GM18511 (cell line): ENCODE measurements at regions not wholly inside any gene's neighbourhood (a gene's known extent, or its start where the extent isn't known, plus 50 kb on each side); places are given as distances from the start of the nearest gene placed in this dataset.

ENCODE experiments used
- ATAC-seq: cut with Tn5 transposase; IDR thresholded peaks from one replicate; pipeline ENCODE4 v1.9.1; 2021; ENCODE audit warnings: mild to moderate bottlenecking, moderate library complexity; ENCODE audit not compliant: unreplicated experiment

DNA sequence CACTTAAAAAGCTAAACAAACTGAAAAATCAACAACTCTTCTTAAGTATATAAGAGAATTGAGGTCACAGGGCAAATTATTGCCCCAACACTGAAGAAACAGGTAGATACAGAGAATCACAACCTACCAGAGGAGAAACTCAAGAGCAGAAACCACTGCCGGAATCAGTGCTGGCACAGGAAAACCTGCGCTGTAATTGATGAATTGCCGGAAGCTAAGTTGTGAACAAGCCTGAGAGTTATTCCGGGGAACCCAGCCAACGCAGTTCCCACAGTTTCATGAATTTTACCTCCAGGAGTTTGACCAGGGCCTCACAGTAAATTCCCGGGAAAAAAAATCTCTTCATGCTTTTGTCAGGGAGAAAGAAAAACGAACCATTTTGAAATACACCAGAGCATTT lies 657.1 kb upstream of the BRINP3 start:
- no peak for ATAC-seq

DNA sequence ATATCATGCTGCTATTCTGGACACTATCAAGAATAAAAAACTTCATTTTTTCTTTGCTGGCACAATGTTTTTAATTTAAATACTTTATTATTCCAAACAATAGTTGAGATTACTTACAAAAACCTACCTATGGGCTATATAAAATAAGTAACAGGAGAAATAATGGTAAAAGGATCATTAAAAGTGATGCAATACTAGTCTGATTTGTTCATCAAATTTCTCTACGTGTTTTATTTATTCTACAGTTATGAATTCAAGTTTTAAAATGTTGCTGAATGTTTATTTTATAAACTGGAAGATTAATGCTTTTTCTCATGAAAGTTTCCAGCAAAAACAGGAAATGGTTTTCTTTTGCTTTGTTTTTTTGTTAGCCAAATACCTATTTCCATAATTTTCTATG lies 662.4 kb upstream of the BRINP3 start:
- ATAC-seq, result no peak

DNA sequence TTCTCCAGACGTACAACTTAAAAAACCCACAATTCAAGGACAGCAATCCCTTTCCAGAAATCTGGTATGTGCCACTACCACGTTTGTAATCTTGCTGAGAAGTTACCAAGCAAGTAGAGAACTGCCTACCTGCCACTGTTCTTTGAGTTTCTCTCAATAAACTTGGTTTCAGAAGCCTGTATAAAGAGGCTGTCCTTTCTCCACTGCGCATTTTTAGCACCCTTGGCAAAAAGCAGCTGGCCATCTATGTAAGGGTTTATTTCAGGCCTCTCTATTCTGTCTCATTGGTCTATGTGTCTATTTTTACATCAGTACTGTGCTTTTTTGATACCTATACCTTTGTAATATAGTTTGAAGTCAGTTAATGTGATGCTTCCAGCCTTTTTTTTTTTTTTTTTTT lies 665.1 kb upstream of the BRINP3 start:
- no peak for ATAC-seq

DNA sequence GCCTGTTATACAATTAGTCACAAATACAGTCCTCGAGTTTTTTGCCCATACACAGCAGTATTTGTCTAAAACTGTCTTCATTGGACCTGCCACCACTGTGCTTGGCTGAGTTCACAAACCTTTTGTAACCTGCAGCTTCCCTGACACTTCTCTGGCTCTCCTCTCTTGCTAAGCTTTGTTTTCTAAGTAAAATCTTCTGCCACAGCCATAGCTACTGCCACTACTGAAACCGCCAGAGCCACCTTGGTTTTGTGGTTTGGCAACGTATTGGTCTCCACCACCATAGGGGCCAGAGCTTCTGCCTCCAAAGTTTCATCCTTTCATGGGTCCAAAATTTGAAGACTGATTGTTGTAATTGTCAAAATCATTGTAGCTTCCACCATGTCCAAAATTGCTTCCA lies 668.2 kb upstream of the BRINP3 start:
- no peak for ATAC-seq

- no peak for ATAC-seq
Observed at GRCh38 chr1:191151321-191151807, 673.7 kb upstream of the BRINP3 start.

- ATAC-seq, result no peak
Observed at GRCh38 chr1:191152776-191153175, 675.1 kb upstream of the BRINP3 start.

DNA sequence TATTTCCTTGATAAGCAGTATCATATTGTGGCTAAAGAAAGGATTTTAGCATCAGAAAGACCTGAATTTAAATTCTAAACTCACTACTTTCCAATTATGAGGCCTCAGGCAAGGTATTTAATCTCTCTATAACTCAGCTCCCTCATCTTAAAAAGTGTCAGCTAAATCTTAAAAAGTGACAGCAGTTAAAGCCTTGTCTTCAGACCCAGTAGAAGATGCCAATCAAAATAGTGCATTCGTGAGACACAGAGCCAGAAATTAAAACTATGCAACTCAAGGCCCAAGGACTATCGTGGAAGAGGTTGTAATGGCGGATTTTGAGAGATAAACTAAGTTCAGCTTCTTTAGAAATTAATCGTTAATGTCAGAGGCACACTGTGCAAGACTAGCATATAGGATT lies 677.5 kb upstream of the BRINP3 start:
- no peak for ATAC-seq

GRCh38 chr1:191160837-191161236 lies 683.2 kb upstream of the BRINP3 start:
- ATAC-seq, result no peak

- no peak for ATAC-seq
Observed at GRCh38 chr1:191162762-191163161, 685.1 kb upstream of the BRINP3 start.

- ATAC-seq, result no peak
Observed at GRCh38 chr1:191163621-191164020, 686.0 kb upstream of the BRINP3 start.

- peak; percentile 98 for ATAC-seq
Observed at GRCh38 chr1:191174298-191174697, 696.6 kb upstream of the BRINP3 start.

- no peak for ATAC-seq
Observed at GRCh38 chr1:191176131-191176530, 698.5 kb upstream of the BRINP3 start.

DNA sequence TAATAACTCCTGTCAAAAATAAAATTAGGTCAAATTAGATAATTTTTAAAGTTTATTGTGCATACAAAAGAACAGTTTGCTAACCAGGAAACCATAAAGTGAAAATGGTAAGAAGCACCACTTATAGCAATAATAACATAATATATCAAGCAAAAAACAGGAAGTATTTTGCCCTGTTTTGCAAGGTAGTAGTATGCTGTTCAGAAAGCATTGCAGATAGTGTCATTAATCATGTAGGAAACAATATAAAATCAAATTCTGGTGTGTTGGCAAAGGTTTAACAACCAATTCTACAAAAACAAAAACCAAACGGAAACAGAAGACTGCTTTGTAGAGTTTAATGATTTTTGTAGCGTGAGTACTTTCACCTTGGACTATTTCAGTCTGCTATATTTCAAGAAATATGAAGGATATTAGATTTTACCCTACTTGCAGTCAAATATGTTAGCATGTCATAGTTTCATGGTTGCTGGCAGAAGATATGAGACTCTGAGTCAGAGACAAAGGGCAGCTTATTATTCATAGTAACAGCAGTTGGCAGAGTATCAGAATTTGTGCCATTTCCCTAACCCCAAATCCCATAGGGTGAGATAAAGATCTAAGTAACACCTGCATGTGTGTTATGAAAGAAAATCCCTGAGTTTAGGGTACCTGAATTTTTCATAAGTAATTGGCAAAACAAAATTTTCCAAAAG lies 729.0 kb upstream of the BRINP3 start:
- ATAC-seq, result peak; percentile 49

GRCh38 chr1:191222206-191222605 lies 744.5 kb upstream of the BRINP3 start:
- no peak for ATAC-seq

DNA sequence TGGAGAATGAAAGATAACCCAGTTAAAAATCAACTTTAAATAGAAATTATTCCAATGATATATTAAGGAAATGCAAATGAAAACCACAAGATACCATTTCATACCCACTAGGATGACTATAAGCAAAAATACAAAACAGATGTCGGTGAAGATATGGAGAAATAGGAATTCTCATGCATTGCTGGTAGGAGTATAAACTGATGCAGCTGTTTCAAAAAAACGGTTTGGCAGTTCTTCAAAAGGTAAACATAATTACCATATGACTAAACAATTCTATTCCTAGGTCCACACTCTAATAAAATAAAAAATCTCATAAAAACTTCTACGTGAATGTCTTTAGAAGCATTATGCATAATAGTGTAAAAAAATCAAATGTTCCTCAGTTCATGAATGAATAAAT lies 763.3 kb upstream of the BRINP3 start:
- ATAC-seq, result no peak

- no peak for ATAC-seq
Observed at GRCh38 chr1:191255354-191256054, 777.8 kb upstream of the BRINP3 start.

GRCh38 chr1:191256917-191257316 lies 779.3 kb upstream of the BRINP3 start:
- ATAC-seq, result no peak

- ATAC-seq, result no peak
Observed at GRCh38 chr1:191260056-191260455, 782.4 kb upstream of the BRINP3 start.

- no peak for ATAC-seq
Observed at GRCh38 chr1:191261111-191261510, 783.4 kb upstream of the BRINP3 start.

DNA sequence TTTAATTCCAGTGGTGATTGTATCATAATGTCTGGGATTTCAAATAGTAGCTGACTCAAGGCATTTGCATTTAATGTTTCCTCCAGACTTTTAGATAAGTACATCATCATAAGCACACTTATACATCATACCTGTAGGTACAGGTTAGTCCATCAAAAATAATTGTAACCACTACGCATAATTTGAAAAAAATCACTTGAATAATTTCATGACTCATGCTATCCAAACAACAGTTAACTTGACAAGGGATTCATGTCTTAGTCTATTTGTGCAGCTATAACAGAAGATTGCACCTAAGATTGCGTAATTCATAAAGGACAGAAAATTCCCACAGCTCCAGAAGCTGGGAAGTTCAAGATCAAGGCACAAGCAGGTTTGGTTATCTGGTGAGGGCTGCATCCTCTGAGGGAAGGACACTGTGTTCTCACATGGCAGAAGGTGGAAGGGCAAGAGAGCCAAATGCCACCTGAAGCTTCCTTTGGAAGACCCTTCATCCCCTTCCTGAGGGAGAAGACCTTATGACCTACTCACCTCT lies 801.7 kb upstream of the BRINP3 start:
- no peak for ATAC-seq

GRCh38 chr1:191284175-191284574 lies 806.5 kb upstream of the BRINP3 start:
- ATAC-seq, result no peak

DNA sequence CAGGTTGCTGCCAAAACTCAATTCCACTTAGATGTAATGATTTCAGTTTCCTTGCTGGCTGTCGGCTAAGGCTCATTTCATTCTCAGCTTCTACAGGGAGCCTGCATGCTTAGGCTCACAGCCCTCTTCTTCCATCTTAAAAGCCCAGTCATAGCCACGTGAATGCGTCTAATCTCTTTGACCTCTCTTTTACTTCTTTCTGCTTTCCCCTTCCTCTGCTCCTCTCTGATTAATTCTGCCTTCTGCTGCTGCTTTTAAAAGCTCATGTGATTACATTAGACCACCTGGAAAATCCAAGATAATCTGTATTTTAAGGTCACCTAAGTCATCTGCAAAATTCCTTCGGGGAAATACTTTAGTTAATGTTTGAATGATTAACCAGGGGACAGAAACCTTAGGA lies 812.8 kb upstream of the BRINP3 start:
- ATAC-seq, result no peak
